GM23248 (cell line): ENCODE measurements at regions not wholly inside any gene's neighbourhood (a gene's known extent, or its start where the extent isn't known, plus 50 kb on each side); places are given as distances from the start of the nearest gene placed in this dataset.

ENCODE experiments used
- EZH2 ChIP-seq: fragments of 200-600 bp; sonication (generic); IDR thresholded peaks from 2 replicates; pipeline ENCODE4 v1.6.1; 2018; ENCODE audit warnings: antibody characterized with exemption, mild to moderate bottlenecking; ENCODE audit not compliant: insufficient read depth, poor library complexity, severe bottlenecking
- EZH2phosphoT487 ChIP-seq: fragments of 200-600 bp; sonication (generic); IDR thresholded peaks from 2 replicates; pipeline ENCODE4 v1.6.1; 2018; ENCODE audit warnings: antibody characterized with exemption, moderate library complexity, mild to moderate bottlenecking, low read depth; ENCODE audit not compliant: insufficient read depth

- no peak for TF ChIP-seq EZH2
- TF ChIP-seq EZH2phosphoT487, result no peak
These were observed 112.3 kb upstream of the KLF13 start for GRCh38 chr15:31214158-31214863.
